Brain microvascular endothelial cell (primary cell): ENCODE measurements at regions not wholly inside any gene's neighbourhood (a gene's known extent, or its start where the extent isn't known, plus 50 kb on each side); places are given as distances from the start of the nearest gene placed in this dataset.
"Not testable (repeated sequence)": the region's sequence is repeated elsewhere in the genome, so short reads cannot be mapped to it uniquely, and the experiment has no call there.

Experiments
- DNase-seq: peaks from one replicate; pipeline ENCODE4 v3.0.0-alpha.2; 2020
- H3K27ac ChIP-seq: fragments of 250-450 bp; sonication (Bioruptor Pico); 2 replicates; pipeline ENCODE4 v1.5.1; 2020; ENCODE audit warnings: mild to moderate bottlenecking, moderate library complexity
- H3K27me3 ChIP-seq: fragments of 250-450 bp; sonication (Bioruptor Pico); replicated peaks from 2 replicates; pipeline ENCODE4 v1.5.1; 2020; ENCODE audit warnings: mild to moderate bottlenecking
- H3K36me3 ChIP-seq: fragments of 250-450 bp; sonication (Bioruptor Pico); replicated peaks from 2 replicates; pipeline ENCODE4 v1.5.1; 2020; ENCODE audit warnings: mild to moderate bottlenecking
- H3K4me3 ChIP-seq: 2 replicates; pipeline ENCODE4 v1.5.1; 2011; ENCODE audit warnings: low read depth, mild to moderate bottlenecking, control low read depth, low read length, moderate library complexity
- in situ Hi-C: cut with HindIII; loops from 2 replicates; pipeline ENCODE4 v1.10.0; 2017; ENCODE audit warnings: low sequenced_read_pairs, low pct_ligation_motif_present
- TF ChIP-seq, protein P1 (sequence below): IDR thresholded peaks from 2 replicates; pipeline ENCODE4 v1.5.1; 2011; ENCODE audit warnings: low read depth, mild to moderate bottlenecking, moderate library complexity, low read length, control low read depth, inconsistent platforms; ENCODE audit errors: missing control alignments

DNA sequence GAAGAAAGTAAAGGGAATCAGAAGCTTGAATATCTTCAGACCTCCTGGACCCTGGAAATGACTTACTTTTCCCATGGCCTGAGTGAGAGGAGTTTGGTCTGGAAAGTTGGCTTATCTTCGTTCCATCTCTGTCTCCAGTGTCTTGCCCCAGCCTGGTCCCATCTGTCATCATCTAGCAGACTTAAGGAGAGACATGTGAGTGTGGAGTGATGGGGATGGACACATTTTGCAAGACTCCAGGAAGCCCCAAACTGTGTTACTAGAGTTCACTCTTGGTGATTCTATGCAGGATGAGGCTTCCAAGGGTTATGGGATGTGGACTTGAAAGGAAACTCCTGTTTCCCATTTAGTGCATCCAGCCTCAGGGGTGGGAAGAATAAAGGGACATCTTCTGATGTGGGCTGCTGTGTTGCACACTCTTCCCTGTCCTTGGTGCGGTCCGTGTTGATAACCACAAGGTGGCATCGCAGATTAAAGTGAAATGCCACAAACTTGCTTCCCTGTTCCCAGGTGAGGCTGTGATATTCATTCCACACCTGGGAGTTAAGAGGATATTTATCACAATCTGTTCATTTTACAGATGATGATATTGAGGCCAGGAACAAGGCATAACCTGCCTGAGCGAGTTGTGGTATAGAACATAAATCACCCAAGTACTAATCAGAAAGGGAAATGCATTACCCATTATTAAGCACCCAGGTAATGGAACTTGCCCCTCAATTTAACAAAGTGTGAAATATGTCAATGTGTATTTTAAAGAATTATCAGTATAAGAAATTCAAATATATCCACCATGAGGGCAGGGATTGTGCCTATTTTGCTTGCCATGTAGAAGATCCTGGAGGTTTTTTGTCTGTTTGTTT is 269.9 kb upstream of the PAPPA start:
- in situ Hi-C loops: loop anchor here (25.0 kb wide), 1 partner anchor 104 kb away; no protein-coding TSS in a partner anchor
- peak; percentile 46 for DNase-seq
- no peak overlapping the region for H3K27ac ChIP-seq
- H3K4me3 ChIP-seq: no peak overlapping the region
- H3K27me3 ChIP-seq: no peaks in the 10 kb centered on the region
- H3K36me3 ChIP-seq: no peaks in the 10 kb centered on the region
- TF ChIP-seq, protein P1, sequence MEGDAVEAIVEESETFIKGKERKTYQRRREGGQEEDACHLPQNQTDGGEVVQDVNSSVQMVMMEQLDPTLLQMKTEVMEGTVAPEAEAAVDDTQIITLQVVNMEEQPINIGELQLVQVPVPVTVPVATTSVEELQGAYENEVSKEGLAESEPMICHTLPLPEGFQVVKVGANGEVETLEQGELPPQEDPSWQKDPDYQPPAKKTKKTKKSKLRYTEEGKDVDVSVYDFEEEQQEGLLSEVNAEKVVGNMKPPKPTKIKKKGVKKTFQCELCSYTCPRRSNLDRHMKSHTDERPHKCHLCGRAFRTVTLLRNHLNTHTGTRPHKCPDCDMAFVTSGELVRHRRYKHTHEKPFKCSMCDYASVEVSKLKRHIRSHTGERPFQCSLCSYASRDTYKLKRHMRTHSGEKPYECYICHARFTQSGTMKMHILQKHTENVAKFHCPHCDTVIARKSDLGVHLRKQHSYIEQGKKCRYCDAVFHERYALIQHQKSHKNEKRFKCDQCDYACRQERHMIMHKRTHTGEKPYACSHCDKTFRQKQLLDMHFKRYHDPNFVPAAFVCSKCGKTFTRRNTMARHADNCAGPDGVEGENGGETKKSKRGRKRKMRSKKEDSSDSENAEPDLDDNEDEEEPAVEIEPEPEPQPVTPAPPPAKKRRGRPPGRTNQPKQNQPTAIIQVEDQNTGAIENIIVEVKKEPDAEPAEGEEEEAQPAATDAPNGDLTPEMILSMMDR: peak; percentile 81

DNA sequence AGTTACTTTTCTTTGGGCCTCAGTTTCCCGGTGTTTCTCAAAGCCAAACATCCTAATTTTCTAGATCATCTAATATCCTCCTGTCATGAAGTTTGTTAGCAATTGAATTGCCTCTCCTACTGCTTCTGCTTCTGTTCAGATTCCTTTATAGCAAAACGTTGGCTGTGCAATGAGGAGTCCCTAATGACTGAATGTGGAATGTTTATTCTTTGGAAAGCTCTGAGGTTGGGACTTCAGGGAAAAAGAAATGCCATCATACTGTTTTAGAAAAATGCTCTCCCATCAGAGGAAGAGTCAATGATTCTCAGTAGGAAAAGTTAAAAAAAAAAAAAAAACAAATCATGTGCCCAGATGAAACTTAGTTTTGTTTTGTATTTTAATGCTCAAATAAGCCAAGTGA is 268.7 kb upstream of the PAPPA start:
- no peak for DNase-seq
- H3K27me3 ChIP-seq: no peaks in the 10 kb centered on the region
- in situ Hi-C loops: loop anchor here (25.0 kb wide), 1 partner anchor 102 kb away; no protein-coding TSS in a partner anchor
- H3K36me3 ChIP-seq: no peaks in the 10 kb centered on the region
- no peak overlapping the region for H3K4me3 ChIP-seq
- TF ChIP-seq, protein P1: no peak
- no peak overlapping the region for H3K27ac ChIP-seq

DNA sequence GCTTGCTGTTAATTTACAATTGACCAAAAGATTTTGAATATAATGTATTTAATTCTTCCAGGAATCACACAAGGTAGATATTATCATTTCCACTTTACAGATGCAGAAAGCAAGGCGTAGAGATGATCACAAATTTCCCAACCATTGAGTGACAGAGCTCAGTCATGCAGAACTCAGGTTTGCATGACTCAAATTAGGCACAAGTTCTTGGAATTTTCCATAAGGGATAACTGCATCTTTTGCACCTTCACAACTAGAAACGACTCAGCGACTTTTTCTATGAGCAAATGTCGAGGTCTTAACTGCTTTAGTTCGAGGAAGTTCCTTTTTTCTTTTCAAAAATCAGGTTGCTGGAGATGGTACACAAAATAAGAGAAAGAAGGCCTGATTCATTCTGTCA is 265.5 kb upstream of the PAPPA start:
- Histone ChIP-seq H3K36me3 (no peaks in the 10 kb centered on the region), H3K4me3 (no peak overlapping the region), H3K27me3 (no peaks in the 10 kb centered on the region), H3K27ac (no peak overlapping the region)
- no peak for DNase-seq
- in situ Hi-C loops: loop anchor here (25.0 kb wide), 1 partner anchor 99 kb away; no protein-coding TSS in a partner anchor
- TF ChIP-seq, protein P1: no peak

DNA sequence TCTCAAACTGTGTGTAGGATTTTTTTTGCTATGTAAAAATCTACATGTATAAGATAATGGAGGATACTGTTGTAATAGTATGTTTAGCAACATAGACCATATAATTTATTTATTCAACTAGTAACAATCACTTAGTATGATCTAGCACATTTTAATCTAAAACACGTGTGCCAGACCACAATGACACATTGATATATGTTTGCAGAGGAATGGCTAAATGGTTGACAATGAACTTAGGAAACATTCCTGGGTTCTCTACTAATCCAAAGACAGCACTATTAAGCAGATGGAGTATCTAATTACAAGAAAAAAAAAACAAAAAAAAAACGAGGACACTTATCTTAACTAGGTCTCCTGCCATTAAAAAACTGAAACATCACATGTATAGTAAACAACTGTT is 261.7 kb upstream of the PAPPA start:
- H3K36me3 ChIP-seq: no peaks in the 10 kb centered on the region
- TF ChIP-seq, protein P1: no peak
- no peaks in the 10 kb centered on the region for H3K27me3 ChIP-seq
- DNase-seq: peak; percentile 14
- in situ Hi-C loops: loop anchor here (25.0 kb wide), 1 partner anchor 95 kb away; no protein-coding TSS in a partner anchor
- H3K4me3 ChIP-seq: no peak overlapping the region
- H3K27ac ChIP-seq: no peak overlapping the region

DNA sequence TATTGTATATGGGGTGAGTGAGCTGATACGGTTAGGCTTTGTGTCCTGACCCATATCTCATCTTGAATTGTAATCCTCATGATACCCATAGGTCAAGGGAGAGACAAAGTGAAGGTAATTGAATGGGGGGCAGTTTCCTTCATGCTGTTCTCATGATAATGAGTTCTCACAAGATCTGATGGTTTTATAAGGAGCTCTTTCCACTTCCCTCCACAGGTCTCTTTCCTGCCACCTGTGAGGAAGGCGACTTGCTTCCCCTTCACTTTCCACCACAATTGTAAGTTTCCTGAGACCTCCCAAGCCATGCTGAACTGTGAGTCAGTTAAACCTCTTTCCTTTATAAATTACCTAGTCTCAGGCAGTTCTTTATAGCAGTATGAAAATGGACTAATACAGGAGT is 255.1 kb upstream of the PAPPA start:
- not testable (repeated sequence) for H3K27me3 ChIP-seq, H3K27ac ChIP-seq, DNase-seq, H3K36me3 ChIP-seq, H3K4me3 ChIP-seq
- in situ Hi-C loops: loop anchor here (25.0 kb wide), 1 partner anchor 89 kb away; no protein-coding TSS in a partner anchor

DNA sequence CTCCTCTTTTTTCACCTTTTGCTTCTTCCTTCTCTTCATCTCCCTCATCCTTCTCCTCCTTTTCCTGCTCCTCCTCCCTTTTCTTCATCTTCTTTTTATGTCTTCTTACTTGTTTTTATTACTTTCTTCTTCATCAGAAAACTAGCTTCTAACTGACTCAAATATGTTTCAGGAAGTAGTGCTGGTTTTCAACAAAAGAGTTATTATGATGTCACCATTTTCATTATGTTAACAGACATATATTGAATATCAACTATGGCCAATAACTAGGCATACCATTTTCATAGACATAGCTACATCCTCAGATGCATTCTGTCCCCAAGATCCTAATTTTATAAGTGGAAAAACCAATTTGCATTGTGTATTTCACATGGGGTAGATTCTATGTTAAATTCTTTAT is 252.9 kb upstream of the PAPPA start:
- DNase-seq: no peak
- in situ Hi-C loops: no loop called here
- Histone ChIP-seq H3K4me3 (no peak overlapping the region), H3K27me3 (no peaks in the 10 kb centered on the region), H3K27ac (no peak overlapping the region), H3K36me3 (no peaks in the 10 kb centered on the region)
- TF ChIP-seq, protein P1: no peak
